CD14-positive monocyte (primary cell): ENCODE measurements at regions not wholly inside any gene's neighbourhood (a gene's known extent, or its start where the extent isn't known, plus 50 kb on each side); places are given as distances from the start of the nearest gene placed in this dataset.

Experiments
- DNase-seq, 3 donors: peaks; one replicate each; pipeline ENCODE4 v3.0.0-alpha.2; 2011 to 2022
- H2AFZ ChIP-seq: 2 replicates; pipeline ENCODE4 v1.6.0; 2012; ENCODE audit warnings: mild to moderate bottlenecking, low read depth, low read length, inconsistent platforms; ENCODE audit not compliant: insufficient read depth, poor library complexity, severe bottlenecking
- H3K27ac ChIP-seq, 2 donors: 1 replicate in 1 of 2; 2 replicates in 1 of 2; pipeline ENCODE4 v1.5.1; 2012 to 2013; ENCODE audit warnings: low read length in 2 of 2, control low read depth in 1 of 2, inconsistent platforms in 1 of 2, low read depth in 1 of 2, mild to moderate bottlenecking in 1 of 2
- H3K27me3 ChIP-seq, 2 donors: one replicate each; pipeline versions ENCODE4 v1.6.0 to v1.6.1; 2011 to 2013; ENCODE audit warnings: low read length in 2 of 2; ENCODE audit not compliant: control insufficient read depth in 2 of 2, insufficient read depth in 2 of 2
- H3K36me3 ChIP-seq, 2 donors: replicated peaks in 1 of 2; 1 replicate in 1 of 2; 2 replicates in 1 of 2; pipeline versions ENCODE4 v1.5.1 to v1.6.1; 2012 to 2013; ENCODE audit warnings: low read length in 2 of 2, control low read depth in 1 of 2, inconsistent platforms in 1 of 2, mild to moderate bottlenecking in 1 of 2; ENCODE audit not compliant: insufficient read depth in 2 of 2, control insufficient read depth in 1 of 2
- H3K4me1 ChIP-seq, 2 donors: 1 replicate in 1 of 2; 2 replicates in 1 of 2; pipeline versions ENCODE4 v1.5.1 to v1.6.1; 2012 to 2013; ENCODE audit warnings: low read length in 2 of 2, control low read depth in 1 of 2, inconsistent platforms in 1 of 2, mild to moderate bottlenecking in 1 of 2, moderate library complexity in 1 of 2; ENCODE audit not compliant: insufficient read depth in 2 of 2, control insufficient read depth in 1 of 2
- H3K4me2 ChIP-seq: replicated peaks from 2 replicates; pipeline ENCODE3; 2012; ENCODE audit warnings: low read length, moderate library complexity, mild to moderate bottlenecking; ENCODE audit not compliant: poor library complexity, severe bottlenecking; ENCODE audit errors: extremely low read depth
- H3K4me3 ChIP-seq, 3 experiments: fragments of 200-600 bp in 1 of 3; sonication (generic) in 1 of 3; replicated peaks in 1 of 3; 1 replicate in 2 of 3; 2 replicates in 1 of 3; pipeline ENCODE4 v1.5.1; 2011 to 2013; ENCODE audit warnings: low read length in 3 of 3, mild to moderate bottlenecking in 3 of 3, control low read depth in 2 of 3, low read depth in 2 of 3, inconsistent platforms in 1 of 3, moderate library complexity in 1 of 3
- H3K79me2 ChIP-seq: 2 replicates; pipeline ENCODE4 v1.6.0; 2012; ENCODE audit warnings: mild to moderate bottlenecking, control low read depth, inconsistent platforms, low read length, moderate library complexity; ENCODE audit not compliant: insufficient read depth
- H3K9ac ChIP-seq: 2 replicates; pipeline ENCODE4 v1.6.0; 2017; ENCODE audit warnings: low read length, mild to moderate bottlenecking; ENCODE audit not compliant: insufficient read depth, poor library complexity, severe bottlenecking
- H3K9me3 ChIP-seq, 2 donors: replicated peaks in 1 of 2; 1 replicate in 1 of 2; 2 replicates in 1 of 2; pipeline versions ENCODE4 v1.5.1 to v1.6.1; 2012 to 2013; ENCODE audit warnings: low read length in 2 of 2, control low read depth in 1 of 2; ENCODE audit not compliant: control insufficient read depth in 1 of 2, insufficient read depth in 1 of 2
- H4K20me1 ChIP-seq: 2 replicates; pipeline ENCODE4 v1.6.0; 2012; ENCODE audit warnings: mild to moderate bottlenecking, low read length, control low read depth, moderate library complexity; ENCODE audit not compliant: insufficient read depth
- H3K27ac Mint-ChIP-seq, 7 donors: one replicate each; pipeline ENCODE4 v1.8.0; 2020; ENCODE audit warnings: mild to moderate bottlenecking in 7 of 7, mixed read lengths in 7 of 7, moderate library complexity in 6 of 7, inconsistent platforms in 2 of 7
- H3K27me3 Mint-ChIP-seq, 3 donors: one replicate each; pipeline ENCODE4 v1.8.0; 2021 to 2022; ENCODE audit warnings: low read depth in 3 of 3, mild to moderate bottlenecking in 3 of 3, mixed read lengths in 3 of 3, moderate library complexity in 3 of 3, inconsistent platforms in 1 of 3
- H3K36me3 Mint-ChIP-seq, 2 donors: one replicate each; pipeline ENCODE4 v1.8.0; 2020; ENCODE audit warnings: mixed read lengths in 2 of 2, inconsistent platforms in 1 of 2, mild to moderate bottlenecking in 1 of 2
- H3K4me1 Mint-ChIP-seq: one replicate; pipeline ENCODE4 v1.8.0; 2020; ENCODE audit warnings: mild to moderate bottlenecking, mixed read lengths
- H3K4me3 Mint-ChIP-seq, 2 donors: one replicate each; pipeline ENCODE4 v1.8.0; 2020; ENCODE audit warnings: mild to moderate bottlenecking in 2 of 2, mixed read lengths in 2 of 2, moderate library complexity in 1 of 2
- H3K9me3 Mint-ChIP-seq, 7 donors: one replicate each; pipeline ENCODE4 v1.8.0; 2020 to 2022; ENCODE audit warnings: mixed read lengths in 7 of 7, mild to moderate bottlenecking in 6 of 7, moderate library complexity in 6 of 7, inconsistent platforms in 2 of 7
- WGBS: methylation state at CpG from one replicate; pipeline ENCODE4 v1.1.5; 2013; ENCODE audit warnings: missing lambda C conversion rate; ENCODE audit not compliant: insufficient coverage; 5-methylcytosine and 5-hydroxymethylcytosine counted together
- intact Hi-C, 2 donors: fragments of 100-400 bp; cut with micrococcal nuclease; formaldehyde crosslinking; loops; one replicate each; pipeline versions ENCODE4 v1.15.0 to v1.15.1; 2023
- TF ChIP-seq, protein P1 (sequence below): fragments of 200-600 bp; IDR thresholded peaks from one replicate; pipeline ENCODE4 v1.8.0; 2022; ENCODE audit warnings: antibody characterized with exemption, mild to moderate bottlenecking

DNA sequence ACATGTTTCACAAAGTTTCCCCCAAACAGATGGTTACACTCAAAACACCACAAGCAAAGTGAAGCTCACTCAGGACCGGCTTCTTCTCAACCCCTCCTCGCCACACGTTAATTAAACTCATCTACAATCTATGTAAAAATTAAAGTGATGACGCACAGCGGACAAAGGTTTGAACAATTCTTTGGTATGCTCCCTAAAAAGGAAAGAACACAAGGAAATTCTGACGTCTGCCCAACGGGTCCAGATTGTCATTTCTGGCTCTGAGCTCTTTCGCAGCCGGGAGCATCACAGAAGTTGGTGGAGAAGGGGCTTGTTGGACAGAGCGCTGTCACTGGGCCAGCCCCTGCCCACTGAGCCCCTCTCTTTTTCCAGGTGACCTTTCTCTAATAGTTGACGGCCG is 173.7 kb upstream of the CHRNA7 start:
- Mint-ChIP-seq H3K27ac (no peak overlapping the region), H3K27me3 (peaks cover 3 to 5% (median 4%) of the 10 kb centered on the region in 3 donors), H3K4me1 (no peaks in the 10 kb centered on the region), H3K9me3 (peaks cover 0 to 10% (median 4%) of the 10 kb centered on the region in 7 donors), H3K36me3 (no peaks in the 10 kb centered on the region), H3K4me3 (no peak overlapping the region)
- no peak overlapping the region for H3K4me3 ChIP-seq
- H3K79me2 ChIP-seq = no peaks in the 10 kb centered on the region
- no peaks in the 10 kb centered on the region for H3K36me3 ChIP-seq
- H3K9me3 ChIP-seq = no peaks in the 10 kb centered on the region
- H3K27ac ChIP-seq = no peak overlapping the region
- H3K4me1 ChIP-seq = no peaks in the 10 kb centered on the region
- H3K4me2 ChIP-seq = no peak overlapping the region
- H4K20me1 ChIP-seq = no peaks in the 10 kb centered on the region
- no peak overlapping the region for H3K9ac ChIP-seq
- no peak overlapping the region for H2AFZ ChIP-seq
- WGBS = 84% methylated on average over 3 of the region's 12 CpGs
- DNase-seq = no peak
- intact Hi-C loops = no loop called here
- TF ChIP-seq, protein P1, sequence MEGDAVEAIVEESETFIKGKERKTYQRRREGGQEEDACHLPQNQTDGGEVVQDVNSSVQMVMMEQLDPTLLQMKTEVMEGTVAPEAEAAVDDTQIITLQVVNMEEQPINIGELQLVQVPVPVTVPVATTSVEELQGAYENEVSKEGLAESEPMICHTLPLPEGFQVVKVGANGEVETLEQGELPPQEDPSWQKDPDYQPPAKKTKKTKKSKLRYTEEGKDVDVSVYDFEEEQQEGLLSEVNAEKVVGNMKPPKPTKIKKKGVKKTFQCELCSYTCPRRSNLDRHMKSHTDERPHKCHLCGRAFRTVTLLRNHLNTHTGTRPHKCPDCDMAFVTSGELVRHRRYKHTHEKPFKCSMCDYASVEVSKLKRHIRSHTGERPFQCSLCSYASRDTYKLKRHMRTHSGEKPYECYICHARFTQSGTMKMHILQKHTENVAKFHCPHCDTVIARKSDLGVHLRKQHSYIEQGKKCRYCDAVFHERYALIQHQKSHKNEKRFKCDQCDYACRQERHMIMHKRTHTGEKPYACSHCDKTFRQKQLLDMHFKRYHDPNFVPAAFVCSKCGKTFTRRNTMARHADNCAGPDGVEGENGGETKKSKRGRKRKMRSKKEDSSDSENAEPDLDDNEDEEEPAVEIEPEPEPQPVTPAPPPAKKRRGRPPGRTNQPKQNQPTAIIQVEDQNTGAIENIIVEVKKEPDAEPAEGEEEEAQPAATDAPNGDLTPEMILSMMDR = no peak
- H3K27me3 ChIP-seq = peaks cover 0 to 3% of the 10 kb centered on the region in 2 donors

DNA sequence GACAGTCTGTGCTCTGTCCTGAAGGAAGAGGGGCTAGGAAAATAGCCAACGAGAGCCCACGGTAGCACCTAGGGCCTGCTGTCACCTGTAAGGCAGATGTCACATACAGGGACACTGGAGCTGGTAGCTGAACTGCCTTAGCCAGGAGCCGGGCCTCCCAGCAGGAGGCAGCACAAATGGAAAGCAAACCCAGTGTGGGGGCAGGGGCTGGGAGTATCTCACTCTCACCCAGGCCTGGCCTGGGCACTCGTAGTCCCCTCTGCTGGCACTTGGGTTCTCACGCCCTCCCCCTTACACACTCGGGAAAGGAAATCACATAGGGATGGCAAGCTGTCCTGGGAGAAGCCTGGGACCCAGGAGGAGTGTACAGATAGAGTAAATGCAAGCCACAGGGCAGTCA is 173.1 kb upstream of the CHRNA7 start:
- Histone ChIP-seq H3K4me2 (no peak overlapping the region), H3K27me3 (peaks cover 0 to 3% of the 10 kb centered on the region in 2 donors), H3K36me3 (no peaks in the 10 kb centered on the region), H3K79me2 (no peaks in the 10 kb centered on the region), H3K27ac (no peak overlapping the region), H3K9me3 (no peaks in the 10 kb centered on the region), H3K4me1 (no peaks in the 10 kb centered on the region), H2AFZ (no peak overlapping the region), H3K4me3 (no peak overlapping the region), H3K9ac (no peak overlapping the region), H4K20me1 (no peaks in the 10 kb centered on the region)
- peaks cover 0 to 12% (median 4%) of the 10 kb centered on the region in 7 donors for H3K9me3 Mint-ChIP-seq
- TF ChIP-seq, protein P1 = no peak
- no peak overlapping the region for H3K4me3 Mint-ChIP-seq
- no peaks in the 10 kb centered on the region for H3K4me1 Mint-ChIP-seq
- H3K27me3 Mint-ChIP-seq = peaks cover 2 to 5% (median 4%) of the 10 kb centered on the region in 3 donors
- no peak for DNase-seq
- intact Hi-C loops = no loop called here
- H3K36me3 Mint-ChIP-seq = no peaks in the 10 kb centered on the region
- WGBS = 51% methylated on average over 3 of the region's 6 CpGs
- no peak overlapping the region for H3K27ac Mint-ChIP-seq
